Urothelium cell line (cell line): ENCODE measurements at regions not wholly inside any gene's neighbourhood (a gene's known extent, or its start where the extent isn't known, plus 50 kb on each side); places are given as distances from the start of the nearest gene placed in this dataset.

Source experiments
- DNase-seq: peaks from one replicate; pipeline ENCODE4 v3.0.0; 2011; ENCODE audit warnings: low spot score, mixed read lengths
- FAIRE-seq: peaks from 2 replicates; lab custom pipeline; 2011; peaks lifted over from hg19 to GRCh38; lab: Jason Lieb, UNC

GRCh38 chr6:156538875-156539660 lies 238.1 kb upstream of the ARID1B start:
- DNase-seq (no peak), FAIRE-seq (no peak)

DNA sequence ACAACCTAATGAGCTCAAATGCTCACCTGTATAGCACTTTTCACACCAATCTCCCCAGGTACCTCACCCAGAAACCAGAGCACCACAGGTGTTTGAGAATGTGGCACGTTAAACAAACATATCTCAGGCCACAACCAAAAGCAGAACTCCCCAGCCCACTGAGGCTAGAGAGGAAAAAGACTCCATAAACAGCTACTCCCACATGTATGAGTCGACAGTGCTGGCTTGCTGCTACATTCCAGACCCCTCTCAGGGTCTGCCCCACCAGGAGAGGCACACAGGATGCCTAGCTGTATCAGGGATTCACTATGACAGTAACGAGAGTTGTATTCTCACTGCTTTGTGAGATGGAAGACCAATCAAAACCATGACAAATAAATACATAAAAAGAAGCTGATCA lies 242.6 kb upstream of the ARID1B start:
- DNase-seq (no peak), FAIRE-seq (no peak)

DNA sequence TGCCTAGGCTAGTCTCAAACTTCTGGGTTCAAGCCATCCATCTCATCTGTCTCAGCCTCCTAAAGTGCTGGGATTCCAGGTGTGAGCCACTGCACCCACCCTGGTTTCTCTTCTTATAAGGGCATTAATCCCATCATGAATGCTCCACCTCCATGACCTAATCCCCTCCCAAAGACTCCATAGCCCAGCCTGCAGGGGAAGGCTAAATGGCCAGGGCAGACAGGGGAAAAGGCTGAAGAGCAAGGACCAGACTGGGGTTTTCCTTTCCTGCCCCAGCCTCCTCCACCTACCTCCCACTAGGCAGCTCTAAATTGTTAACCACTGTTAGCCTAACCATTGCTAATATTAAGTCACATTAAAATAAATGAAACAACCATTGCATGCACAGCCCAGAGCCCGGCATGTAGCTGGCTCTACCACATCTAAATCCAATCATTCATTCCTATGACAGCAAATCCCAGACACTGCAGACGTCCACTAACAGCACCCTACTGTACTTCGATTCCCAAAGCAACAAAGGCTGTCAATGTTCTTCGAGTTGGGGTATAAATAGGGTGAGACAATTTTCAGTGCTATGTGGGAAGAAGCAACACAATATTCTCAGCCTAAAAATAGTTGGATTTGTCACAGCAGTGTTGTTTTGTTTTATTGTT lies 243.2 kb upstream of the ARID1B start:
- FAIRE-seq: no peak
- no peak for DNase-seq

DNA sequence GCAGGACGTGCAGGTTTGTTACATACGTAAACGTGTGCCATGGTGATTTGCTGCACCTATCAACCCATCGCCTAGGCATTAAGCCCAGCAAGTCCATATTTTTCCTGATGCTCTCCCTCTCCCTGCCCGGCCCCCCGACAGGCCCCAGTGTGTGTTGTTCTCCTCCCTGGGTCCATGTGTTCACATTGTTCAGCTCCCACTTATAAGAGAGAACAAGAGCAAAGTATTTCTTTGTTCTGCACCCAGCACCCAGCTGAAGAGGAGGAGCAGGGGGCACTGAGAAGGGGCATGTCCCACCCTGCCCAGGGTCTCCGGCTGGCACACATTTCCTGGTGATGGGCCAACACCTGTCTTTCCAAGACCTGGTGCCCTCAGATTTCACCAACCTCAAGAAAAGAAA lies 251.1 kb upstream of the ARID1B start:
- DNase-seq: no peak
- FAIRE-seq: no peak

DNA sequence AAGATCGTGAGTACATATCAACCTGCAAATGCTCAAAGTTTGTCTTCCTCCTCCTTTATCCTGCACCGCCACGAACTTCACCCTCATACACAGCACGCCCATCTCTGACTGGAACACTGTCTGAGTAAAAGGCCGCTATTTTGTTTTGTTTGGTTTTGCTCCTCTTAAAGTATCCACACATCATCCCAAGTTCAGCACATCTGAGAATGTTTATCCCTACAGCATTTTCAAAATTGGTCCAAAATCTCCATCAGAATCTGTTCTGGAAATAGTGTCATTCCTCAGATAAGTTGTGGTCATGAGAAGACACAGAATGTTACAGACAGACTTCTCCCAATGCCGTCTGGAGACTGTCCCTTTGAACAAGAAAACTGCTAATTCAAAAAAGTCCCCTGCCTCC lies 251.6 kb upstream of the ARID1B start:
- FAIRE-seq (no peak), DNase-seq (no peak)

DNA sequence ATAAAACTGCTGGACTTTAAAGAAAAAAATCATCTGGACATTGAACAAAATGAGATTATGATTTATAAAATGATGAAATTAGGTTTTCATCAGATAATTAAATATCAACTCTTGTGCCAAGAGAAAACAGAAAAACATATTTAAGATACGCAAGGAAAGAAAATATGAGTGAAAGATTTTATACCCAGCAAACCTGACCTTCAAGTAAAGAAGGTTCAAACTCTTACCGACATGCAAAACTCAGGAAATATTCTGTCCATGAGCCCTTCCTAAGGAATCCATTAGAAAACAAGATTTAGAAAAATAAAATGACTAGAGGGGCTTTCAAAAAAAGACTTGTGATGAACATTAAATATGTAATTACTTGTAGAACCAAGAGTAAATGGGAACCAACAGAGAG lies 257.2 kb upstream of the ARID1B start:
- DNase-seq (no peak), FAIRE-seq (no peak)

GRCh38 chr6:156517088-156517487 lies 260.1 kb upstream of the ARID1B start:
- FAIRE-seq (no peak), DNase-seq (no peak)

- DNase-seq: no peak
- no peak for FAIRE-seq
These were observed 261.9 kb upstream of the ARID1B start for GRCh38 chr6:156515242-156515641.

DNA sequence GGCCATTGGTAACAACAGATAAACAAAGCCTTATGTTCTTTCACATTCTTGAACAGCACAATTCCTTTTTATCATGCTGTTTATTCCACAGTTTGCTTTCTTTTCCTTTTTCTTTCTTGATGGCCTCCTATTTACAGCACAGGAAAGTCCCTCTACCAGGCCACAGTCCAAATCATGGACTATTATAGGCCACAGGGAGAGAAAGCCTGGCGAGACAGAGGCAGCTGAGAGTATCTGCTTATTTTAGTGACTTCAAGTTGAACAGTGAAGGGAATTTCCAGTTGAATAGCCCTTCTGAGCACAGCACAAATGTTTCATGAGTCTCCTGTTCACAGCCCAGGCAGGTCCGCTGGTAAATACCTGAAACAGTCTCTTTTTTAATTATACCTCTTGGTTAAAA lies 263.7 kb upstream of the ARID1B start:
- DNase-seq: no peak
- FAIRE-seq: no peak

DNA sequence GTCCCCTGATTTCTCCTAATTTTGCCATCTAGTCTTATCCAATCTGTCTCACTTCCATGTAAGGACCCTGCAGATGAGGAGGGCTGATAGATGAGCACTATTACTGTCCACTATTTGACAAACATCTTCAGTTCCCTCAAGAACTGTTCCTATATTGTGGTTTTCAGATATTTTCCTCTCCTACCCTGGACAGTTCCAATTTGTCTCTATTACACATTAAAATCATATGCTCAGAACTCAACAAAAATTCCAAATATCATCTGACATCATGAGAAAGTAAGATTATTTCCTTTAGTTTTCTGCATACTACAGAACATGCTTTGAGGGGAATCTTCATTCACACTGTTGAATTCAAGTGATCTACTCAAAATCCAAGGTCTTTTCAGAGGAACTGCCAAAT lies 265.6 kb upstream of the ARID1B start:
- DNase-seq: no peak
- FAIRE-seq: no peak

- FAIRE-seq (no peak), DNase-seq (no peak)
These were observed 266.1 kb upstream of the ARID1B start for GRCh38 chr6:156511051-156511450.

- FAIRE-seq (no peak), DNase-seq (no peak)
These were observed 266.9 kb upstream of the ARID1B start for GRCh38 chr6:156510242-156510641.

- peak; percentile 68 for FAIRE-seq
- DNase-seq: no peak
These were observed 267.7 kb upstream of the ARID1B start for GRCh38 chr6:156509496-156509895.

DNA sequence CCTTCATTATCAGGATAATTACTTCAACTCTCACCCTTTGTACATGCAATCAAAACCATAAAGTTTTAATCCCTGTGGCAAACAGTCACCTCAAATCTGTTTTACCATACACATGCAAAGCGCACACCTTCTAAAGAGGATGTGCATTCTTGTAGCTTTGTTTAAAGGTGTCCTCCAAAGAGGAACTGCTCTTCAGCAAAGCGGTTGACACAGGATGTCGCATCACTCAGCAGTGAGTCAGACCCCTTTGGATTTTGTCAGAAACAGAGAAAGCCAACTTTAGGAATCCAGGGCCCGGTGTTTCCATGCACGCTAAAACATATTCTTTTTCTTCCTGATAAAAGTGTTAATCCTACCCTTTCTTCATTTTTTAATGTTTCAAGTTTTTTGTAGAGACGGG lies 268.3 kb upstream of the ARID1B start:
- DNase-seq (peak; percentile 30), FAIRE-seq (no peak)

DNA sequence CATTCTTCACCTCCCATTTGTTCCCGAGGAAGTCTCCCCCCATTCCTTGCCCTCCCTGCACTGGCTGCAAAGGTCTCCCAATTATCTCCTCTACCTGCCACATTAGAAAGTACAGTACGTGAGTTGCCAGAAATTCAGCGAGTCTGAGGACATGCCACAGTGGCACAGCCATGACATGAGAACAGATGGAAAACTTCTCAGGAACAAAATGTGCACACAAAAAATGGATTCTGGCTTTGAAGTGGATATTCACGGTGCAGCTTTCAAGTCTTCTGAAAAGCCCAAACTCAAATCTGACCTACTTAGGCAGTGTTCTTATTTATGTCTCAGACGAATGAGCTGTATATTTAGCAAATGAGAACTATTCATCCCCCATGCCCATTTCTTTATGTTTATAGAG lies 269.1 kb upstream of the ARID1B start:
- DNase-seq: no peak
- FAIRE-seq: no peak

GRCh38 chr6:156507656-156508055 lies 269.5 kb upstream of the ARID1B start:
- DNase-seq: no peak
- no peak for FAIRE-seq

GRCh38 chr6:156507106-156507505 lies 270.1 kb upstream of the ARID1B start:
- no peak for DNase-seq
- no peak for FAIRE-seq

- DNase-seq: no peak
- no peak for FAIRE-seq
These were observed 274.1 kb upstream of the ARID1B start for GRCh38 chr6:156502969-156503504.

DNA sequence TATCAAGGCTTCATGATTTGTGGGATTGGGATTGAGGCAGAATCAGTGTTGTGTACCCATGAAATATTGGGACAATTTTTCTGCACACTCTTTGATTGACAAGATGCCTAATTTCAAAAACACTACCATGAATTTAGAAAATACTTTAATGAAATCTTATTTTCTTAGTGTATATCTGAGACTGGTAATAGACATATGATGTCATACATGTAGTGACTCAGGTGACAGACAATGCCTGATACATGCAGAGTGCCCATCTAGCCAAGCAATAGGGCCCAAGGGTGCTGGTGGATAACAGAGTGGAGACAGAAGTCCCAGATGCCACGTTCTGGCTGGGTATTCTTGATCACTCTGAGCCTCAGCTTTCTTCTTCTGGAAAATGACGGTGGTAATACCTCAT lies 279.6 kb upstream of the ARID1B start:
- FAIRE-seq: no peak
- DNase-seq: no peak

DNA sequence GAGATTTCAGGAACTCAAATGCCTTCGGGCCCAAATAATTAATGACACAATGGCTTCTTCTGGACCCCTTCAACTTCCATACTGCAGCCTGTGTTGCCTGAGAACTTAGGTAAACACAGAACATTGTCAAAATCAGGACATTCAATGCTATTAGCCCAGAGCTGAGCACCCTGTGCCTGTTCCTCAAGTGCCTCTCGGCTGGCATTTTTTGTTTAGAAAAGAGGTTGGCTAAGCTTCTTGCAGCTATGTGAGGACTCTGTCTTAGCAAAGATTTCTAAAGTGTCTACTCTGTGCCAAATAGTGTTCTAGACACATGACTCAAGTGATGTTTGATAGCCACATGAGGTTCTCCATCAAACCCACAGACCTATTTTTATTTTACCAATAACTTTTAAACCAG lies 289.3 kb upstream of the ARID1B start:
- FAIRE-seq: no peak

GRCh38 chr6:156485150-156485549 lies 292.0 kb upstream of the ARID1B start:
- no peak for DNase-seq
- no peak for FAIRE-seq

More for the DNA sequence above, 289.3 kb upstream of the ARID1B start:
- DNase-seq: no peak

GRCh38 chr6:156474507-156475120 lies 302.6 kb upstream of the ARID1B start:
- no peak for DNase-seq
- no peak for FAIRE-seq
